ENCODE measurements at regions not wholly inside any gene's neighbourhood (a gene's known extent, or its start where the extent isn't known, plus 50 kb on each side); places are given as distances from the start of the nearest gene placed in this dataset.

DNA sequence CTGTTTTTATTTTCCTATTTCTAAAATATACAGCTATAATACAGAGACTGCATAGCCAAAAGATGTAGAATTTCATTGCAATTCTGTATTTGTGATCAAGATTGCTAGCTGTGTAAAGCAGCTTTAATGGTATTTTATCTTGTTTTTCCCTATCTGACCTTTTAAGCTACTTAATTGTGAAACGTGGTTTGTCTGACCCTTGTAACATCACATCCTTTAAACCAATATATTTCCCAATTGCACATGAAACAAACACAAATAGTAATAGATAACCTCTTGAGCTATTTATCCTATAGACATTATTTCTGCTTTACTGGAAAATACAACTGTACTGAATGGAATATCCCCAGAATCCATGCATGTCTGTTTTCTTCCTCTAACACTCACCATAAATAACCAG lies 112.2 kb upstream of the PLPPR4 start:
- FAIRE-seq (peak; percentile 74), DNase-seq (ENCODE audit: insufficient read length, low spot score) (no peak)
- TF ChIP-seq, protein P1, sequence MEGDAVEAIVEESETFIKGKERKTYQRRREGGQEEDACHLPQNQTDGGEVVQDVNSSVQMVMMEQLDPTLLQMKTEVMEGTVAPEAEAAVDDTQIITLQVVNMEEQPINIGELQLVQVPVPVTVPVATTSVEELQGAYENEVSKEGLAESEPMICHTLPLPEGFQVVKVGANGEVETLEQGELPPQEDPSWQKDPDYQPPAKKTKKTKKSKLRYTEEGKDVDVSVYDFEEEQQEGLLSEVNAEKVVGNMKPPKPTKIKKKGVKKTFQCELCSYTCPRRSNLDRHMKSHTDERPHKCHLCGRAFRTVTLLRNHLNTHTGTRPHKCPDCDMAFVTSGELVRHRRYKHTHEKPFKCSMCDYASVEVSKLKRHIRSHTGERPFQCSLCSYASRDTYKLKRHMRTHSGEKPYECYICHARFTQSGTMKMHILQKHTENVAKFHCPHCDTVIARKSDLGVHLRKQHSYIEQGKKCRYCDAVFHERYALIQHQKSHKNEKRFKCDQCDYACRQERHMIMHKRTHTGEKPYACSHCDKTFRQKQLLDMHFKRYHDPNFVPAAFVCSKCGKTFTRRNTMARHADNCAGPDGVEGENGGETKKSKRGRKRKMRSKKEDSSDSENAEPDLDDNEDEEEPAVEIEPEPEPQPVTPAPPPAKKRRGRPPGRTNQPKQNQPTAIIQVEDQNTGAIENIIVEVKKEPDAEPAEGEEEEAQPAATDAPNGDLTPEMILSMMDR (IDR thresholded peaks at IDR 0.05; ENCODE audit: insufficient read depth, missing control alignments): no peak

DNA sequence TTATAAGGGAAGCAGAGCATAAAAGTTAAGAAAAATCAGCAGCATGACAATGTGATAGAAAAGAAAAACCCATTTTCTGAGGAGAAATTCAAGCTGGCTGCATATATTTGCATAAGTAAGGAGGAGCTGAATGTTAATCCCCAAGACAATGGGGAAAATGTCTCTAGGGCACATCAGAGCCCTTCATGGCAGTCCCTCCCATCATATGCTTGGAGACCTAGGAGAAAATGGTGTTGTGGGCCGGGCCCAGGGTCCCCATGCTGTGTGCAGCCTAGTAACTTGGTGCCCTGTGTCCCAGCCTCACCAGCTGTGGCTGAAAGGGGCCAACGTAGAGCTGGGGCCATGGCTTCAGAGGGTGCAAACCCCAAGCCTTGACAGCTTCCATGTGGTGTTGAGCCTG lies 100.6 kb upstream of the PLPPR4 start:
- TF ChIP-seq, protein P1 (IDR thresholded peaks at IDR 0.05; ENCODE audit: insufficient read depth, missing control alignments): no peak
- DNase-seq (ENCODE audit: insufficient read length, low spot score) (no peak), FAIRE-seq (no peak)

DNA sequence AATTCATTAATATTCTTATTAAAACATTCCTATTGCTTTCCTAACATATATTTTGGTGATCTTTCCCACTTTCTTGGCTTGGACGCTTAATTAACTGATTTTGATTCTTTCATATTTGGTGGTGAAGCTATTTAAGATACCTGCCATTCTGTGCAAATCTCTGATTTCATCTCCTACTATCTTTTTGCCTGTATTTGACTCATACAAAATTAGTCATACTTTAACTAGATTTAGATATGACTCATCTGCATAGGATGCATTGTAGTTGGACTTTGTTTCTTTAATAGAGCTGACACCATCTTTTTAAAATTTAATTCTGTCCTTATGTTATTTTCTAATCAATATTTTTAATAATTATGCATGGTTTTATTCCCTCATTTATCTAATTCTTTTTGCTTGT lies 93.8 kb upstream of the PLPPR4 start:
- TF ChIP-seq, protein P1 (IDR thresholded peaks at IDR 0.05; ENCODE audit: insufficient read depth, missing control alignments): no peak
- FAIRE-seq (no peak), DNase-seq (ENCODE audit: insufficient read length, low spot score) (no peak)

DNA sequence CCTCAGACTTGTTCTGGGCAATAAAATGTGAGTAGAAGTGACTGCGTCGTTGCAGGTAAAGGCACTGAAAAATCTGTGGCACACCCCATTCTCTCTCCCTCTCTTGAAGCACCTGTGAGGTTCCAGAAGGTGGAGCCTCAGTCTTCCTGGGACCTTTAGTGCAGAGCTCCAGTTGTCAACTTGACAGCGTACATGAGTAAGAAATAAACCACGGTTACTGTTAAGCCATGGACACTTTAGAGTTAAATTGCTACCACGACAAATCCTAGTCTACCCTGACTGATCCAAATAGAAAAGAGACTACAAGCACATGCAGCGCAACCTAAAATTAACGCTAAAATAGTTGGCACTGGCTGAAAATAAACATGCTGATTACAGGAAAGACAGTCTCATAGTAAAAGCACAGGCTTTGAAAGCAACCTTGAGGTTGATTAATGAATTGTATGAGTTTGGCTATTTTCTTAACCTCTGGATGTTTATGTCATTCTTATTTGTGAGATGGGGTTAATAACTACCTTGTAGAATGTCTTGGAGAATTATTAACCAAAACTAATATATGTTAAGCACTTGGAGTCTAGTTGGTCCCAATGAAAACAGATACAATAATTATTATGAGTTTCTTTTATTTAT lies 93.0 kb upstream of the PLPPR4 start:
- TF ChIP-seq, protein P1 (IDR thresholded peaks at IDR 0.05; ENCODE audit: insufficient read depth, missing control alignments): no peak
- DNase-seq (ENCODE audit: insufficient read length, low spot score) (no peak), FAIRE-seq (no peak)

DNA sequence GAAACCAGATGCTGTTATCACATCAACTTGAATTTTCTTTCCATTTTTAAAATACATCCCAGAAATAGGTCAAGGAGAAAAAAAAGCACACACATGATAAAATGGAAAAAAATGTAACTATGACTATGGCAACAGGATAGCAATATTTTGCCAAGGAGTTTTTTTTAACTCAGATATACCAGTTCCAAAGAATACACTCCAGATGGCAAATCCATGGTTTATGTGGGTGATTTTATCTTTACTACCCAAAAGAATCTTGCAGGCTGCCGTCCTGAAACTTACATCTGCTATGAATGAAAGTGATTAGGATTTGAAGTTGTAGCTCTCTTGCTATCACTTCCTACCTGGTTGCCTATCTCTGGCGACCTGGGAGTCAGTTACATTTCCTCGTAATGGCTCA lies 91.0 kb upstream of the PLPPR4 start:
- FAIRE-seq: no peak
- DNase-seq (ENCODE audit: insufficient read length, low spot score): no peak
- TF ChIP-seq, protein P1 (IDR thresholded peaks at IDR 0.05; ENCODE audit: insufficient read depth, missing control alignments): no peak

DNA sequence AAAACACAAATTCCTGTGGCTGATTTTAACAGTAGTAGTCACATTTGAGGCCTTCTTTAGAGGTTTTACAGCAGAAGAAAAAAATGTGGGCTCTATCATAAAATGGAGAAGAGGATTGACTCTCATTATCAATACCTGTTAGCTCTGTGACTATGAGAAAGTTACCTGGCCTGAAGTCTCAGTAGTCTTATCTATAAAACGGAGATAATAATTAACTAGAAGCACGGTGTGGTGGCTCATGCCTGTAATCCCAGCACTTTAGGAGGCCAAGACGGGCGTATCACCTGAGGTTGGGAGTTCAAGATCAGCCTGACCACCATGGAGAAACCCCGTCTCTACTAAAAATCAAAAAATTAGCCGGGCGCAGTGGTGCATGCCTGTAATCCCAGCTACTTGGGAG lies 90.4 kb upstream of the PLPPR4 start:
- TF ChIP-seq, protein P1 (IDR thresholded peaks at IDR 0.05; ENCODE audit: insufficient read depth, missing control alignments): no peak
- DNase-seq (ENCODE audit: insufficient read length, low spot score) (no peak), FAIRE-seq (no peak)

DNA sequence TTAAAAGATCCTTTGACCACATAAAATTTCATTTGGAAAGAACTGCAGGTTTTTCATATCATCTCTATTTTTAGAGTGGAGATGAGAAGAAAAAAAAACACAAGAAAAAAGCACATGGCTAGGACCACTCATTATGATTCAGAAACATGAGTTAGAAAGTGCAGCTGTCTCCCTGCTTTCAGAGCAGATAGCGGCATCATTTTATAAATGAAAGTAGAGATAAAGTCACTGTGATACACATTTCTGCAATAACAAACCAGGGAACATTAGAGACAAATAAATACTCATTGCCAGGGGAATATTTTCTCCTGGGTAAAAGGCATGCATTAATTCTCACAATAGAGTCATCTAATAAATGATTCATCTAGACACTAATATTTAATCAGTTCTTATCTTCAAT lies 87.5 kb upstream of the PLPPR4 start:
- DNase-seq (ENCODE audit: insufficient read length, low spot score): no peak
- TF ChIP-seq, protein P1 (IDR thresholded peaks at IDR 0.05; ENCODE audit: insufficient read depth, missing control alignments): no peak
- no peak for FAIRE-seq
